ENCODE measurements at regions not wholly inside any gene's neighbourhood (a gene's known extent, or its start where the extent isn't known, plus 50 kb on each side); places are given as distances from the start of the nearest gene placed in this dataset.

- H3K9me1 ChIP-seq (ENCODE audit: insufficient read depth, low read length), result no peaks in the 10 kb centered on the region
- BruUV-seq (replicated peaks), result no TSS peak
- no peak overlapping the region for H4K91ac ChIP-seq (ENCODE audit: insufficient read depth, low read depth, low read length)
- H4K5ac ChIP-seq (ENCODE audit: low read depth, low read length), result no peak overlapping the region
- H3K27ac ChIP-seq (ENCODE audit: insufficient read depth, low read length), result no peak overlapping the region
- H3K56ac ChIP-seq (ENCODE audit: extremely low read depth, insufficient read depth, low read length), result no peak overlapping the region
- no peak overlapping the region for H3K14ac ChIP-seq (replicated peaks; ENCODE audit: low read depth, low read length)
- H2AK9ac ChIP-seq (replicated peaks; ENCODE audit: low read depth, low read length, poor library complexity), result no peak overlapping the region
- H2BK15ac ChIP-seq (ENCODE audit: low read depth, low read length), result no peak overlapping the region
- H2AFZ ChIP-seq (replicated peaks; ENCODE audit: low read length, poor library complexity), result no peak overlapping the region
- H3K4ac ChIP-seq (ENCODE audit: low read depth, low read length), result no peak overlapping the region
- no peaks in the 10 kb centered on the region for H4K20me1 ChIP-seq (ENCODE audit: insufficient read depth, low read length)
- H3K79me1 ChIP-seq (ENCODE audit: low read depth in 1 of 2, low read length in 2 of 2), result no peaks in the 10 kb centered on the region
- no CpG with 5 or more reads among the region's 5 CpGs for WGBS, 2 experiments (ENCODE audit: extremely low coverage in 2 of 2, insufficient read length in 1 of 2)
- H3K4me2 ChIP-seq (ENCODE audit: low read depth, low read length), result no peak overlapping the region
- no peak overlapping the region for H3K23ac ChIP-seq (ENCODE audit: low read depth, low read length)
- H2AK5ac ChIP-seq (ENCODE audit: low read depth, low read length), result no peak overlapping the region
- no peak overlapping the region for H2BK120ac ChIP-seq (ENCODE audit: low read depth, low read length)
- H3K36me3 ChIP-seq (ENCODE audit: control insufficient read depth, insufficient read depth, low read length), result no peaks in the 10 kb centered on the region
- intact Hi-C loops (cut with micrococcal nuclease), result no loop called here
- CTCF ChIA-PET, result no interaction called here
- H3K4me1 ChIP-seq (ENCODE audit: control insufficient read depth, insufficient read depth, low read length), result no peaks in the 10 kb centered on the region
- POLR2A ChIA-PET (ENCODE audit: unreplicated experiment), result no interaction called here
- no peak overlapping the region for H2BK5ac ChIP-seq (ENCODE audit: low read depth, low read length, poor library complexity, severe bottlenecking)
- no peaks in the 10 kb centered on the region for H3K9me3 ChIP-seq (ENCODE audit: control insufficient read depth, insufficient read depth, low read length)
- in situ Hi-C loops (cut with MboI; ENCODE audit: low sequenced_read_pairs), result no loop called here
- no peak overlapping the region for H4K8ac ChIP-seq (ENCODE audit: low read depth in 2 of 2, low read length in 2 of 2)
- no peak overlapping the region for H3K18ac ChIP-seq (ENCODE audit: low read depth, low read length)
- dilution Hi-C loops (cut with HindIII; ENCODE audit: low sequenced_read_pairs, unreplicated experiment), result no loop called here
- H2BK20ac ChIP-seq (ENCODE audit: low read depth, low read length), result no peak overlapping the region
- no peak overlapping the region for H3K9ac ChIP-seq (ENCODE audit: low read depth, low read length)
- ATAC-seq (ENCODE audit: low read depth) (no peak), DNase-seq (no peak)
- no peak for TF ChIP-seq SMC3 (IDR thresholded peaks at IDR 0.05; ENCODE audit: low read depth, low read length)
- no peak for TF ChIP-seq MXI1 (IDR thresholded peaks at IDR 0.05; ENCODE audit: borderline replicate concordance, low read depth, low read length)
- TF ChIP-seq MAFK (IDR thresholded peaks at IDR 0.05; ENCODE audit: low read depth, low read length), result no peak
- TF ChIP-seq ELK1 (IDR thresholded peaks at IDR 0.05; ENCODE audit: borderline replicate concordance, low read depth, low read length), result no peak
- no peak for TF ChIP-seq CTCF (conservative IDR thresholded peaks at IDR 0.05; ENCODE audit: low read depth, low read length)
- TF ChIP-seq RCOR1 (IDR thresholded peaks at IDR 0.05; ENCODE audit: insufficient replicate concordance, low read length), result no peak
- TF ChIP-seq BHLHE40 (IDR thresholded peaks at IDR 0.05; ENCODE audit: low read depth, low read length), result no peak
- no peak for TF ChIP-seq FOS (IDR thresholded peaks at IDR 0.05; ENCODE audit: low read depth, low read length)
- no peak for TF ChIP-seq RFX5 (IDR thresholded peaks at IDR 0.05; ENCODE audit: low read depth, low read length)
- TF ChIP-seq POLR2A (IDR thresholded peaks at IDR 0.05; ENCODE audit: low read depth, low read length), result no peak
- H3K4me3 ChIP-seq (ENCODE audit: insufficient read depth, low read depth, low read length), result no peak overlapping the region
- H3K27me3 ChIP-seq (ENCODE audit: control insufficient read depth, insufficient read depth, low read length), result no peaks in the 10 kb centered on the region
These were observed 268.7 kb upstream of the DKK2 start for GRCh38 chr4:107304699-107305286.
